ENCODE measurements at regions not wholly inside any gene's neighbourhood (a gene's known extent, or its start where the extent isn't known, plus 50 kb on each side); places are given as distances from the start of the nearest gene placed in this dataset.

GRCh38 chr1:221877311-221877710 lies 135.4 kb upstream of the DUSP10 start (continued):
- TF ChIP-seq SIN3A (IDR thresholded peaks at IDR 0.05; ENCODE audit: borderline replicate concordance, low read depth, low read length) = no peak

GRCh38 chr1:221875004-221875330 lies 133.1 kb upstream of the DUSP10 start:
- ChIA-PET POLR2A (no interaction called here), CTCF (interaction anchor here (1.0 kb wide), 1 partner anchor 75 kb away, joined by 3 read pairs; no protein-coding TSS in a partner anchor)
- Histone ChIP-seq H3K4me2 (no peak overlapping the region; the same call in 1 of the 2 replicates), H3K9ac (no peak overlapping the region), H3K27me3 (ENCODE audit: insufficient read depth) (no peaks in the 10 kb centered on the region), H3F3A (replicated peaks; ENCODE audit: insufficient read depth) (no peaks in the 10 kb centered on the region), H3K27ac (ENCODE audit: low read depth in 2 of 2, low read length in 1 of 2) (peak overlapping the region; percentile 50 to 56; a peak in 2 of 4 replicates), H3K36me3 (replicated peaks in 1 of 2; ENCODE audit: control insufficient read depth in 1 of 2, insufficient read depth in 2 of 2, low read length in 1 of 2) (no peaks in the 10 kb centered on the region), H3K4me3 (ENCODE audit: low read depth in 2 of 2, low read length in 1 of 2) (no peak overlapping the region), H3K4me1 (ENCODE audit: control insufficient read depth in 1 of 2, insufficient read depth in 2 of 2, low read depth in 1 of 2, low read length in 1 of 2) (peaks cover 0 to 6% of the 10 kb centered on the region in 2 experiments; a peak in 2 of 4 replicates), H3K9me3 (no peaks in the 10 kb centered on the region), H3K79me2 (ENCODE audit: insufficient read depth) (no peaks in the 10 kb centered on the region), H4K20me1 (ENCODE audit: insufficient read depth) (no peaks in the 10 kb centered on the region), H3K9me2 (no peaks in the 10 kb centered on the region), H2AFZ (ENCODE audit: low read depth) (0 out of 2 replicates have a peak overlapping the region, but pooled peaks have one; percentile 57)
- no peak for DNase-seq
- WGBS (ENCODE audit: low lambda C conversion rate) = 83% methylated on average over 4 of the region's 4 CpGs
- no peak for TF ChIP-seq CHD2 (IDR thresholded peaks at IDR 0.05; ENCODE audit: low read length, partially characterized antibody)
- no peak for TF ChIP-seq NFIC (IDR thresholded peaks at IDR 0.05; ENCODE audit: borderline replicate concordance)
- TF ChIP-seq POLR2AphosphoS5 (IDR thresholded peaks at IDR 0.05; ENCODE audit: low read depth, low read length) = no peak
- no peak for TF ChIP-seq REST (IDR thresholded peaks at IDR 0.05; ENCODE audit: low read depth, low read length)
- no peak for TF ChIP-seq USF1 (IDR thresholded peaks at IDR 0.05; ENCODE audit: borderline replicate concordance, low read depth)
- no peak for TF ChIP-seq NRF1 (IDR thresholded peaks at IDR 0.05; ENCODE audit: low read depth, low read length)

GRCh38 chr1:221874285-221875003 lies 132.6 kb upstream of the DUSP10 start:
- no peaks in the 10 kb centered on the region for H3K9me2 ChIP-seq
- no peaks in the 10 kb centered on the region for H3F3A ChIP-seq (replicated peaks; ENCODE audit: insufficient read depth)
- 77% methylated on average over 3 of the region's 3 CpGs for WGBS (ENCODE audit: low lambda C conversion rate)
- H3K27ac ChIP-seq (ENCODE audit: low read depth in 2 of 2, low read length in 1 of 2) = peak overlapping the region; percentile 50 to 56; a peak in 3 of 4 replicates
- H3K36me3 ChIP-seq (replicated peaks in 1 of 2; ENCODE audit: control insufficient read depth in 1 of 2, insufficient read depth in 2 of 2, low read length in 1 of 2) = no peaks in the 10 kb centered on the region
- H3K4me2 ChIP-seq = peak overlapping the region; percentile 27; the same call in 1 of the 2 replicates
- no peaks in the 10 kb centered on the region for H3K9me3 ChIP-seq
- H3K79me2 ChIP-seq (ENCODE audit: insufficient read depth) = no peaks in the 10 kb centered on the region
- H3K4me3 ChIP-seq (ENCODE audit: low read depth in 2 of 2, low read length in 1 of 2) = no peak overlapping the region
- CTCF ChIA-PET = interaction anchor here (1.0 kb wide), 1 partner anchor 74 kb away, joined by 3 read pairs; no protein-coding TSS in a partner anchor
- POLR2A ChIA-PET = no interaction called here
- H3K9ac ChIP-seq = no peak overlapping the region
- no peaks in the 10 kb centered on the region for H4K20me1 ChIP-seq (ENCODE audit: insufficient read depth)
- no peaks in the 10 kb centered on the region for H3K27me3 ChIP-seq (ENCODE audit: insufficient read depth)
- H3K4me1 ChIP-seq (ENCODE audit: control insufficient read depth in 1 of 2, insufficient read depth in 2 of 2, low read depth in 1 of 2, low read length in 1 of 2) = peaks cover 0 to 6% of the 10 kb centered on the region in 2 experiments; a peak in 2 of 4 replicates
- DNase-seq = no peak
- peak overlapping the region; percentile 57; the same call in 1 of the 2 replicates for H2AFZ ChIP-seq (ENCODE audit: low read depth)
- TF ChIP-seq IRF3 (IDR thresholded peaks at IDR 0.05; ENCODE audit: low read depth, low read length) (no peak), FOXM1 (IDR thresholded peaks at IDR 0.05; ENCODE audit: low read depth) (no peak), EP300 (IDR thresholded peaks at IDR 0.05; ENCODE audit: borderline replicate concordance in 1 of 2, low read depth in 1 of 2, low read length in 1 of 2) (peak in 1 of 2 experiments; percentile 16; a peak in 1 of 4 replicates), CHD2 (IDR thresholded peaks at IDR 0.05; ENCODE audit: low read length, partially characterized antibody) (no peak), FOSL2 (IDR thresholded peaks at IDR 0.05; ENCODE audit: borderline replicate concordance, low read depth) (peak; percentile 42; the same call in 1 of the 2 replicates), GABPA (IDR thresholded peaks at IDR 0.05; ENCODE audit: low read depth) (no peak), REST (IDR thresholded peaks at IDR 0.05; ENCODE audit: low read depth, low read length) (no peak), SMC3 (IDR thresholded peaks at IDR 0.05; ENCODE audit: low read depth, low read length) (no peak), TCF12 (IDR thresholded peaks at IDR 0.05) (peak; percentile 66), RAD21 (IDR thresholded peaks at IDR 0.05; ENCODE audit: low read length) (no peak), NRF1 (IDR thresholded peaks at IDR 0.05; ENCODE audit: low read depth, low read length) (no peak)
